GM12875 (cell line): ENCODE measurements at regions not wholly inside any gene's neighbourhood (a gene's known extent, or its start where the extent isn't known, plus 50 kb on each side); places are given as distances from the start of the nearest gene placed in this dataset.

Experiments used
- H3K4me3 ChIP-seq: one replicate; pipeline ENCODE4 v1.5.1; 2011; ENCODE audit warnings: low read depth, low read length, control low read depth
- CTCF ChIP-seq: IDR thresholded peaks from 2 replicates; pipeline ENCODE4 v1.5.1; 2011; ENCODE audit warnings: low read depth, mild to moderate bottlenecking, control low read depth, inconsistent platforms, low read length, moderate library complexity, borderline replicate concordance; ENCODE audit not compliant: insufficient read depth

- H3K4me3 ChIP-seq = no peak overlapping the region
- no peak for TF ChIP-seq CTCF
Observed at GRCh38 chr11:8829556-8829955, 81.4 kb upstream of the AKIP1 start.

- H3K4me3 ChIP-seq = no peak overlapping the region
- TF ChIP-seq CTCF = no peak
Observed at GRCh38 chr11:8830641-8831040, 80.3 kb upstream of the AKIP1 start.

- no peak for TF ChIP-seq CTCF
Observed at GRCh38 chr11:8831861-8832260, 79.1 kb upstream of the AKIP1 start.

GRCh38 chr11:8832571-8833260 lies 78.3 kb upstream of the AKIP1 start:
- H3K4me3 ChIP-seq = no peak overlapping the region
- TF ChIP-seq CTCF = no peak

More at GRCh38 chr11:8831861-8832260, 79.1 kb upstream of the AKIP1 start:
- no peak overlapping the region for H3K4me3 ChIP-seq

- no peak for TF ChIP-seq CTCF
- no peak overlapping the region for H3K4me3 ChIP-seq
Observed at GRCh38 chr11:8833568-8834315, 77.2 kb upstream of the AKIP1 start.

GRCh38 chr11:8834379-8834778 lies 76.6 kb upstream of the AKIP1 start:
- TF ChIP-seq CTCF = no peak
- no peak overlapping the region for H3K4me3 ChIP-seq

GRCh38 chr11:8838248-8838647 lies 72.7 kb upstream of the AKIP1 start:
- H3K4me3 ChIP-seq = no peak overlapping the region
- no peak for TF ChIP-seq CTCF
